Medulla oblongata (tissue), 1 donor: ENCODE measurements at regions not wholly inside any gene's neighbourhood (a gene's known extent, or its start where the extent isn't known, plus 50 kb on each side); places are given as distances from the start of the nearest gene placed in this dataset.

Source experiments
- DNase-seq: peaks from one replicate; pipeline ENCODE4 v3.0.0-alpha.2; 2015; ENCODE audit errors: extremely low spot score

DNA sequence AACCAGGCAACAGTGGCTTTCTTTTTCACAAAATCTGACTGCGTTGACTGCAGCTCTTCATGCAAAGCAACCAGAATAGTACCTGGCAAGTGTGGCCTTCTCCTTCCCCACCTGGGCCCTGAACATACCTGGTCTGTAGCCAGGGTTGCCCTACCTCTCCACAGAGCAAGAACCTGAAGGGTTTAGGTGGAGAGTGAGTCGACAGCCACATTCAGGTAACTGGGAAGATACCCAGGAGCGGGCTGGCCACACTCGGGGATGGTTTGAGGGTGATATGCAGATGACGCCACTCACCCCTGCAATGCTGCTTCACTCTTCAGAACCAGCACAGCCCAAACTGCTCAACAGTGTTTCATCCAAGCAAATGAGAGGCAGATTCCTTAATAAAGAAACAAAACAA is 117.3 kb downstream of the TTC32 start:
- no peak for DNase-seq

DNA sequence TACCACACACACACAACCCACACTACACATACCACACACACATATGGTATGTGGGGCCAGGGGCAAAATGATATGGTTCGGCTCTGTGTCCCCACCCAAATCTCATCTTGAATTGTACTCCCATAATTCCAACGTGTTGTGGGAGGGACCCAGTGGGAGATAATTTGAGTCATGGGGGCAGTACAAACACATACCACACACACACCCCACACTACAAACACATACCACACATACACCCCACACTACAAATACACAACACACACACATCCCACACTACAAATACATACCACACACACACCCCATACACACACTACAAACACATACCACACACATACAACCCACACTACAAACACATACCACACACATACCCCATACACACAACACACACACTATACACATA is 117.8 kb downstream of the TTC32 start:
- no peak for DNase-seq

- no peak for DNase-seq
Measured at GRCh38 chr2:19776941-19777514, 124.8 kb downstream of the TTC32 start.

- DNase-seq: no peak
Measured at GRCh38 chr2:19775838-19776237, 125.9 kb downstream of the TTC32 start.

DNA sequence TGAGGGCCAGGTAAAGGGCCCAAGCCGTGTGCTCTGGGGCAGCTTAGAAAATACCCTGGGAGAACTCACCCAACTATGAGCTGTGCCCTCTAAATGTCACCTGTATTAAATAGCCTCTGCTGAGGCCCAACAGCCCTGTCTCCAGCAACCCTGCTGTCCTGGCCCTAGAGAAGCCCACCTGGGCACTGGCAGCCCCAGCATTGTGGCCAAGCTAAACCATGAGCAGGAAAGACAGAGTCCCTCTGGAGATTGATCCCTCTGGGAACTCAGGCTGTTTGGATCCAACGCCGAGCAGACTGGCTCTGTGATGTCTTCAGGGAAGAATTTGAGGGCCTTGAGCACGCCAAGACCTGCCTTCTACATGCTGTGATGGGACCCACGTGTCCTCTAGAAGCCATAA is 126.5 kb downstream of the TTC32 start:
- DNase-seq: no peak

DNA sequence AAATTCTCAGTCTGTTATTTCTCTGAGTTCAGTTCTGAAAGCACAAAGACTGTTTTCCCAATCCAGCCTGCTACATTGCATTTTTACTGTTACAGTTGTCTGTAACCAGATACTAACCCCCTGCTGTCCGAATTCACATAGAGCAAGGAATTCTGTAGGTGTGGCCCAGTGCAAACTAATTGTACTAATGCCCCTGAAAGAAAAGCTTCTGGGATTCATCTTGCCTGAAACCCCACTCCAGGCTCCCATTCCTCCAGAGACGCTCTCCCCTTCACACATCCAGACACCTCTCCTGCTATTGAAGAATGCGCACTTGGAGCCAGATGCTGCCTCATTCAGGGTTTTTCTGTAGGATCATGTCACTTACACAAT is 127.0 kb downstream of the TTC32 start:
- no peak for DNase-seq

GRCh38 chr2:19772981-19773380 is 128.8 kb downstream of the TTC32 start:
- DNase-seq: no peak

- DNase-seq: no peak
Measured at GRCh38 chr2:19769513-19769912, 132.3 kb downstream of the TTC32 start.

DNA sequence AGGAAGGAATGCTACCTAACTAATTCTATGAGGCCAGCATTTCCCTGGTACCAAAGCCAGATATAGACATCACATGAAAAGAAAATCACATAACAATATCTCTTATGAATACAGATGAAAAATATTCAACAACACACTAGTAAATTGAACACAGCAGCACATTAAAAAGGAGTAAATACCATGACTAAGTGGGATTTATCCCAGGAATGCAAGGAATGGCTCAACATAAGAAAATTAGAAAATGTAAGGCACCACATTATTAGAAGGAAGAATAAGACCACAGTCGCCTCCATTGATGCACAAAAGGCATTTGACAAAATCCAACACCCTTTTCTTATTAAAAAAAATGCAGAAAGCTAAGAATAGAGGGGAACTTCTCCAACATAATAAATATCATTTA is 133.9 kb downstream of the TTC32 start:
- DNase-seq: no peak

DNA sequence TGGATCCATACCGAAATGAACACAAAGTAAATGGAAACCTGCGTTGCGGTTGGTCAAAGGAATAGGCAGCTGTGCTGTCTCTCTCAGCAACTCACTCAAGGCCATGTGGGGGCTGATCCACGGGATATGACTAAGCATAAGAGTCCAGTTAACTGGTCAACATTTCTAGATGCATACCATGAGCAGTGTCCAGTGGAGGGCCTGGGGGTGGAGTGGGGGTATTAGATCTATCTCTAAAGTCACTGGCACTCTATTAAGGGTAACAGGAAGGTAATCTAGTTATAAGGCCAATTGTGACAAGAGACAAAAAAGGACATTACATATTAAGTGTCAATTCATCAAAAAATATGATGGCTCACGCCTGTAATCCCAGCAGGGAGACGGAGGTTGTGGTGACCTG is 136.8 kb downstream of the TTC32 start:
- no peak for DNase-seq

GRCh38 chr2:19763731-19764130 is 138.1 kb downstream of the TTC32 start:
- no peak for DNase-seq

GRCh38 chr2:19762959-19763605 is 138.7 kb downstream of the TTC32 start:
- no peak for DNase-seq

DNA sequence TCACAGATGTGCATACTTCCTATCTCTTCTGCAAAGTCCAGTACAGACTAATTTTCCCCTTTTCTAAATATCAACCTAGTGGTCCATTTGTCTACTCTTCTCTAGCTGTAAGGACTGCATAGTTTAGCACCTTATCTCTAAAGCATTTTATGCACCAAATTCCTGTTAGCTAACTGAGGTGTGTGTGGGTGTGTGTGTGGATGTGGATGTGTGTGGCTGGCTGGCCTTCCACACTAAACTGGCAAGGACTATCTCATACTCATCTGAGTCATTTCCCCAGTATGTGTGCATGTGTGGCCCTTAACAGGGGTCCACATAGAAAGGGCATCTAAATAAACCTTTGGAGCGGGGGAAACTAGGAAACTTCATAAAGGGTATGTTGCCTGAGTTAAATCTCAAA is 139.6 kb downstream of the TTC32 start:
- DNase-seq: no peak

DNA sequence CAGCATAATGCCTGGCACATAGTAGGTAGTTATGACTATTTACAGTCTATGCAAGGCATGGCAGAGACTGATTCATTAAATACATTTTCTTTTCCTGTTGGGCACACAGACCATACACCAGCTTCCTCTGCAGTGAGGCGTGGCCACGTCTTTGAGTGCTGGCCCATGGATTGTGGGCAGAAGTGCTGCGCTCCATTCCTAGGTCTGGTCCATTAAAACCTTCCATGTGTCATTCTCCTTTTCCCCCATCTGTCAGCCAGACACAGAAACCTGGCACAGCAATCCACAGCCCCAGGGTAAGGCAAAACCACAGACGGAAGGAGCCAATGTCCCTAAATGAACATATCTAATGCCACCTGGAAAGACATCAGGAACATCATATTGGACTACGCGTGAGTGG is 141.9 kb downstream of the TTC32 start:
- no peak for DNase-seq

DNA sequence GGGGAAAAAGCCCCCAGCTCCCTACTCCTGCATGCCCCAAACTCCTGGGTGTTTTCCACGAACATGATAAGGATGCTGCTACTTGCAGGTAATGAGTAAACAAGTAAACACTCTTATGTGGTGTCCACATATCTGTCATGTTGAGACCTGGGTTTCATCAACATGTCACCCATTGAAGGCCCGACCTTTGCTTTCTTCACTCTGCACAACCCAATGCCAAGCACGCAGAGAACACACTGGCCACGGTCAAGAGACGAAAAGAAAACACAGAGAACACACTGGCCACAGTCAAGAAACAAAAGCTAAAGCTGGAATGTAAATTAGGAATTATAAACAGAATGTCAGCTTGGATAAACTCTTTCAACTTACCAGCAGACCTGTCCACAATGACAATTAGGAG is 143.1 kb downstream of the TTC32 start:
- no peak for DNase-seq

- no peak for DNase-seq
Measured at GRCh38 chr2:19757586-19757985, 144.2 kb downstream of the TTC32 start.

DNA sequence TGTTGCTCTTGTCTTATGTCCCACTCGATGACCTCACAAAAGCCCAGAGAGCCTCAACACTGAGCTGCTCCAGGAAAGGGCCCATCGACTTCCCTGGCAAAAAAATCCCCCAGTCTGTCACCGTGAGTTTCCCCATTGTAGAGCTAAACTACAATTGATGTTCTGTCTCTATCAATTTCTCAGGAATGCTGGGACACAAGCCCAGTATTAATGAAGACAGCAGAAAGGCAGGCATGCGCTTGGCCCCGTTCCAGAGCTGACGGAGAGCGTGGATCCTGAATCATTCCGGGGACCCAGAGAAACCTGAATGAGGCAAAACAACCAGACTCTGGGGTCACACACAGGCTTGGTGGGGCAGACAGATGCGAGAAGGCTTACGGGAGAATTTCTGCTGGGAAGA is 146.9 kb downstream of the TTC32 start:
- DNase-seq: no peak

- no peak for DNase-seq
Measured at GRCh38 chr2:19753818-19754217, 148.0 kb downstream of the TTC32 start.

- DNase-seq: no peak
Measured at GRCh38 chr2:19753314-19753713, 148.5 kb downstream of the TTC32 start.

DNA sequence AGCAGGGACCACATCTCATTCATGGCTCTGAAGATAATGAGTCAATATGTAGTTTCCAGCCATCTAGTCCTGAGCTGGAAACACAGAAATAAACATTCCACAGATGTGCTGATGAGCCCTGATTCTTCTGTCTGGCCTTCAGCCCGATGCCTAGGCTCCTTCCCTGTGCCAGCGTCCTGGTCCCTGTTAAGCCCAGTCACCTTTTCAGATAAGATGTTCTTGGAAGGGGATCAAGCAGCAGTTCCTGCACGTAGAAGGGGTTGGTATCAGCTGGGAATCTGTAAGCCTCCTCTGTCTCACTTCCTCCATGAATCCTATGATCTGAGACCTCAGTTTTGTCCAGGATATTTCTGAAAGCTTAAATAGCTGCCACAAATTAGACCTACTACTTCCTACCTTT is 149.3 kb downstream of the TTC32 start:
- no peak for DNase-seq

DNA sequence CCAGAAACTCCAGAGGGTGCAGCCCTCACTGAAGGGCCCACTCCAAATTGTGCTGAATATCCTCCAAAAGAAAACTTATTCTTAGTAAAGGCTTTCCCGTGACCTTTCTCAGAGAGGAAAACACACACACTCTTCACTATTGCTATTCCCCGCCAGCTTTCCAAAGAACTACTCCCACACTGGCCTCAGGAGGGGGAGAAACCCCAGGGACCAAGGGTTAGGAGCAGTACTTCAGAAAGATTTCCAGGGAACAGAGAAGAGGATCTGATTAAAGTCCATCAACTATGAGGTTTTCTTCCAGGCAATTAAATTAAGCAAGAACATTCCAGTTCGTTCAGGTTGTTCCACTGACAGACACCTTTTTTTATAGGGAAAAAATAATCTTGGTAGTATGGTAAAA is 150.2 kb downstream of the TTC32 start:
- DNase-seq: no peak

DNA sequence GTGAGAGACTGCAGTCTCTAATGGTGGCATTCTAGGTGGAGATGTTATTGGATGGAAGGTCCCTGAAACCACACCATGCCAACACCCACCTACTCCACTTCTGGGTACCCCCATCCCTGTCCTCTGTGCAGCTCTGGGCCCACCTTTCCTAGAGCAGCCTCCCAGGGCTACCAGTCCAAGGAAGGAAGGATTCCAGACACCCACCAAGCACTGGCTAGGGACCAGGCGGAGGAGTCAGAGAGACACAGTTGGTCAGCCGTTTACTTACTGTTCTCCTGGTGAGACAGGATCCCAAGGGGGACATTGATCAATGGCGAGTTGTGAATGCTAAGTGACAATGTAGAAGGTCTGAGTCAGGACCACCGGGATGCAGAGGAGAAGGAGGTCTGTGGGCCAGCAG is 151.6 kb downstream of the TTC32 start:
- no peak for DNase-seq

GRCh38 chr2:19749507-19749836 is 152.3 kb downstream of the TTC32 start:
- DNase-seq: no peak
